CD14-positive monocyte (primary cell): ENCODE measurements at regions not wholly inside any gene's neighbourhood (a gene's known extent, or its start where the extent isn't known, plus 50 kb on each side); places are given as distances from the start of the nearest gene placed in this dataset.

ENCODE experiments used
- DNase-seq, 3 donors: peaks; one replicate each; pipeline ENCODE4 v3.0.0-alpha.2; 2011 to 2022
- H2AFZ ChIP-seq: 2 replicates; pipeline ENCODE4 v1.6.0; 2012; ENCODE audit warnings: mild to moderate bottlenecking, low read depth, low read length, inconsistent platforms; ENCODE audit not compliant: insufficient read depth, poor library complexity, severe bottlenecking
- H3K27ac ChIP-seq, 2 donors: 1 replicate in 1 of 2; 2 replicates in 1 of 2; pipeline ENCODE4 v1.5.1; 2012 to 2013; ENCODE audit warnings: low read length in 2 of 2, control low read depth in 1 of 2, inconsistent platforms in 1 of 2, low read depth in 1 of 2, mild to moderate bottlenecking in 1 of 2
- H3K27me3 ChIP-seq, 2 donors: one replicate each; pipeline versions ENCODE4 v1.6.0 to v1.6.1; 2011 to 2013; ENCODE audit warnings: low read length in 2 of 2; ENCODE audit not compliant: control insufficient read depth in 2 of 2, insufficient read depth in 2 of 2
- H3K36me3 ChIP-seq, 2 donors: replicated peaks in 1 of 2; 1 replicate in 1 of 2; 2 replicates in 1 of 2; pipeline versions ENCODE4 v1.5.1 to v1.6.1; 2012 to 2013; ENCODE audit warnings: low read length in 2 of 2, control low read depth in 1 of 2, inconsistent platforms in 1 of 2, mild to moderate bottlenecking in 1 of 2; ENCODE audit not compliant: insufficient read depth in 2 of 2, control insufficient read depth in 1 of 2
- H3K4me1 ChIP-seq, 2 donors: 1 replicate in 1 of 2; 2 replicates in 1 of 2; pipeline versions ENCODE4 v1.5.1 to v1.6.1; 2012 to 2013; ENCODE audit warnings: low read length in 2 of 2, control low read depth in 1 of 2, inconsistent platforms in 1 of 2, mild to moderate bottlenecking in 1 of 2, moderate library complexity in 1 of 2; ENCODE audit not compliant: insufficient read depth in 2 of 2, control insufficient read depth in 1 of 2
- H3K4me2 ChIP-seq: replicated peaks from 2 replicates; pipeline ENCODE3; 2012; ENCODE audit warnings: low read length, moderate library complexity, mild to moderate bottlenecking; ENCODE audit not compliant: poor library complexity, severe bottlenecking; ENCODE audit errors: extremely low read depth
- H3K4me3 ChIP-seq, 3 experiments: fragments of 200-600 bp in 1 of 3; sonication (generic) in 1 of 3; replicated peaks in 1 of 3; 1 replicate in 2 of 3; 2 replicates in 1 of 3; pipeline ENCODE4 v1.5.1; 2011 to 2013; ENCODE audit warnings: low read length in 3 of 3, mild to moderate bottlenecking in 3 of 3, control low read depth in 2 of 3, low read depth in 2 of 3, inconsistent platforms in 1 of 3, moderate library complexity in 1 of 3
- H3K79me2 ChIP-seq: 2 replicates; pipeline ENCODE4 v1.6.0; 2012; ENCODE audit warnings: mild to moderate bottlenecking, control low read depth, inconsistent platforms, low read length, moderate library complexity; ENCODE audit not compliant: insufficient read depth
- H3K9ac ChIP-seq: 2 replicates; pipeline ENCODE4 v1.6.0; 2017; ENCODE audit warnings: low read length, mild to moderate bottlenecking; ENCODE audit not compliant: insufficient read depth, poor library complexity, severe bottlenecking
- H3K9me3 ChIP-seq, 2 donors: replicated peaks in 1 of 2; 1 replicate in 1 of 2; 2 replicates in 1 of 2; pipeline versions ENCODE4 v1.5.1 to v1.6.1; 2012 to 2013; ENCODE audit warnings: low read length in 2 of 2, control low read depth in 1 of 2; ENCODE audit not compliant: control insufficient read depth in 1 of 2, insufficient read depth in 1 of 2
- H4K20me1 ChIP-seq: 2 replicates; pipeline ENCODE4 v1.6.0; 2012; ENCODE audit warnings: mild to moderate bottlenecking, low read length, control low read depth, moderate library complexity; ENCODE audit not compliant: insufficient read depth
- H3K27ac Mint-ChIP-seq, 7 donors: one replicate each; pipeline ENCODE4 v1.8.0; 2020; ENCODE audit warnings: mild to moderate bottlenecking in 7 of 7, mixed read lengths in 7 of 7, moderate library complexity in 6 of 7, inconsistent platforms in 2 of 7
- H3K27me3 Mint-ChIP-seq, 3 donors: one replicate each; pipeline ENCODE4 v1.8.0; 2021 to 2022; ENCODE audit warnings: low read depth in 3 of 3, mild to moderate bottlenecking in 3 of 3, mixed read lengths in 3 of 3, moderate library complexity in 3 of 3, inconsistent platforms in 1 of 3
- H3K36me3 Mint-ChIP-seq, 2 donors: one replicate each; pipeline ENCODE4 v1.8.0; 2020; ENCODE audit warnings: mixed read lengths in 2 of 2, inconsistent platforms in 1 of 2, mild to moderate bottlenecking in 1 of 2
- H3K4me1 Mint-ChIP-seq: one replicate; pipeline ENCODE4 v1.8.0; 2020; ENCODE audit warnings: mild to moderate bottlenecking, mixed read lengths
- H3K4me3 Mint-ChIP-seq, 2 donors: one replicate each; pipeline ENCODE4 v1.8.0; 2020; ENCODE audit warnings: mild to moderate bottlenecking in 2 of 2, mixed read lengths in 2 of 2, moderate library complexity in 1 of 2
- H3K9me3 Mint-ChIP-seq, 7 donors: one replicate each; pipeline ENCODE4 v1.8.0; 2020 to 2022; ENCODE audit warnings: mixed read lengths in 7 of 7, mild to moderate bottlenecking in 6 of 7, moderate library complexity in 6 of 7, inconsistent platforms in 2 of 7
- WGBS: methylation state at CpG from one replicate; pipeline ENCODE4 v1.1.5; 2013; ENCODE audit warnings: missing lambda C conversion rate; ENCODE audit not compliant: insufficient coverage; 5-methylcytosine and 5-hydroxymethylcytosine counted together
- intact Hi-C, 2 donors: fragments of 100-400 bp; cut with micrococcal nuclease; formaldehyde crosslinking; loops; one replicate each; pipeline versions ENCODE4 v1.15.0 to v1.15.1; 2023
- TF ChIP-seq, protein P1 (sequence below): fragments of 200-600 bp; IDR thresholded peaks from one replicate; pipeline ENCODE4 v1.8.0; 2022; ENCODE audit warnings: antibody characterized with exemption, mild to moderate bottlenecking

DNA sequence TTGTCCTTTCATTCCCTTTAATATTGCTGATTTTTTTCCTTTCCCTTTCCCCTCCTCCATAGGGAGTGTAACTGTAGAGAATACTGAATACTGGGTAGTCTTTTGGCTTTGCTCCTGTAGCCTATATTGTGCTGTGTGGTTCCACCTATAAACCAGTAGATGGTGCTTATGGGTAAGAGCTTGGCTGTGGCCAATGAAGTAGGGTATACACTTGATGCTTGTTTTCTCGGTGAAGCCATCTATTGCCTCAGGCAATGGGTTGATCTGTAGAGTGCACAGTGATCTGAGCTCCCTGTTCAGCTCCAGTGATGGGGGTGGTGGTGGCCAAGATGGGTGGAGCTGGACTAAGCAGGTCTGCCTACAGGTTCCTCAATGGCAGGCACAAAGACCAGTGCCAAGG, 203.3 kb upstream of the IMPG1 start:
- TF ChIP-seq, protein P1, sequence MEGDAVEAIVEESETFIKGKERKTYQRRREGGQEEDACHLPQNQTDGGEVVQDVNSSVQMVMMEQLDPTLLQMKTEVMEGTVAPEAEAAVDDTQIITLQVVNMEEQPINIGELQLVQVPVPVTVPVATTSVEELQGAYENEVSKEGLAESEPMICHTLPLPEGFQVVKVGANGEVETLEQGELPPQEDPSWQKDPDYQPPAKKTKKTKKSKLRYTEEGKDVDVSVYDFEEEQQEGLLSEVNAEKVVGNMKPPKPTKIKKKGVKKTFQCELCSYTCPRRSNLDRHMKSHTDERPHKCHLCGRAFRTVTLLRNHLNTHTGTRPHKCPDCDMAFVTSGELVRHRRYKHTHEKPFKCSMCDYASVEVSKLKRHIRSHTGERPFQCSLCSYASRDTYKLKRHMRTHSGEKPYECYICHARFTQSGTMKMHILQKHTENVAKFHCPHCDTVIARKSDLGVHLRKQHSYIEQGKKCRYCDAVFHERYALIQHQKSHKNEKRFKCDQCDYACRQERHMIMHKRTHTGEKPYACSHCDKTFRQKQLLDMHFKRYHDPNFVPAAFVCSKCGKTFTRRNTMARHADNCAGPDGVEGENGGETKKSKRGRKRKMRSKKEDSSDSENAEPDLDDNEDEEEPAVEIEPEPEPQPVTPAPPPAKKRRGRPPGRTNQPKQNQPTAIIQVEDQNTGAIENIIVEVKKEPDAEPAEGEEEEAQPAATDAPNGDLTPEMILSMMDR = no peak
- no peaks in the 10 kb centered on the region for H3K4me1 Mint-ChIP-seq
- H3K9me3 Mint-ChIP-seq = peaks cover 4 to 23% (median 17%) of the 10 kb centered on the region in 7 donors
- Histone ChIP-seq H2AFZ (no peak overlapping the region), H3K79me2 (no peaks in the 10 kb centered on the region), H3K27ac (no peak overlapping the region), H3K4me2 (no peak overlapping the region), H3K9ac (no peak overlapping the region), H3K4me1 (no peaks in the 10 kb centered on the region), H3K9me3 (peaks cover 22 to 32% of the 10 kb centered on the region in 2 donors), H3K36me3 (no peaks in the 10 kb centered on the region), H4K20me1 (no peaks in the 10 kb centered on the region), H3K27me3 (no peaks in the 10 kb centered on the region), H3K4me3 (no peak overlapping the region)
- WGBS = 40% methylated on average over 1 of the region's 1 CpG
- intact Hi-C loops = no loop called here
- H3K27ac Mint-ChIP-seq = no peak overlapping the region
- H3K36me3 Mint-ChIP-seq = no peaks in the 10 kb centered on the region
- H3K4me3 Mint-ChIP-seq = no peak overlapping the region
- DNase-seq = no peak
- H3K27me3 Mint-ChIP-seq = no peaks in the 10 kb centered on the region

DNA sequence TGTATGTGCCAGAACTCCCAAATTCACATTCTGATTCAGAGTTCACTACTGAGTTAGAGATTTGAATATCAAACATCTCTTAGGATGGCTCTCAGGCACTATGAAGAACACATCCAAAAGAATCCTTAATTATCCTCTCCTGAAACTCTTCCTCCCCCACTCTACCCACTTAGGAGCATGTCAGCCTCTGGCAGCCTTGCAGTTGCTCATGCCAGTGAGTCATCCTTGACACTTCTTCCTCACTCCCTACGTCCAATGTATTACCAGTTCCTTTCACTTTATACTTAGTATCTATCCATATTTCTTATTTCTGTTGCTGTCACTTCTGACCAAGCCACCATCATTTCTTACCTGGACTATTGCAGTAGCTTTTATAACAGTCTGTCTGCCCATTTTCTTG, 192.0 kb upstream of the IMPG1 start:
- Histone ChIP-seq H3K27ac (no peak overlapping the region), H3K4me2 (no peak overlapping the region), H3K9me3 (peaks cover 30 to 44% of the 10 kb centered on the region in 2 donors), H4K20me1 (no peaks in the 10 kb centered on the region), H3K4me1 (no peaks in the 10 kb centered on the region), H3K4me3 (no peak overlapping the region), H3K9ac (no peak overlapping the region), H2AFZ (no peak overlapping the region), H3K79me2 (no peaks in the 10 kb centered on the region), H3K36me3 (no peaks in the 10 kb centered on the region), H3K27me3 (no peaks in the 10 kb centered on the region)
- WGBS = 100% methylated on average over 1 of the region's 1 CpG
- Mint-ChIP-seq H3K27ac (no peak overlapping the region), H3K27me3 (peaks cover 0 to 2% (median 0%) of the 10 kb centered on the region in 3 donors), H3K9me3 (peaks cover 4 to 32% (median 20%) of the 10 kb centered on the region in 7 donors), H3K36me3 (no peaks in the 10 kb centered on the region), H3K4me3 (no peak overlapping the region), H3K4me1 (no peaks in the 10 kb centered on the region)
- DNase-seq = no peak
- intact Hi-C loops = no loop called here
- TF ChIP-seq, protein P1 = no peak
